ENCODE measurements at regions not wholly inside any gene's neighbourhood (a gene's known extent, or its start where the extent isn't known, plus 50 kb on each side); places are given as distances from the start of the nearest gene placed in this dataset.

DNA sequence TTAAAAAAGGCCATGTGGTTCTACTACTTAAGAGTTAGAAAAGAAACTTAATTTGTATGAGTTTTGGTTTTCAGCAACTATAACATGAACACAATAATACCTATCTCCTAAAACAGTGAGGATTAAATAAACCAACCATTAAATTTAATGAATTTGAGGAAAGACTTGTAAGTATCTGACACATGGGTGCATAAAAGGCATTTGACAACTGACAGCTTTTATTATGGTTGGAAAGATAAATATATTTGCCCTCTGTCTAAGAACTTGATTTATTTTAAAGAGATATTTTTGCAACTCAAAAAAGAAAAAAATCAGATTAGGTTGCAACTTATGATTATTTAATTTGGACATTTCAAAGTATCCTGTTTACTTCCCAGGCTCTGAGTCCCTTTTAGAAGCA lies 217.9 kb upstream of the EEA1 start:
- no TSS peak for BruUV-seq (replicated peaks)
- Histone ChIP-seq H3K27ac (ENCODE audit: low read depth, low read length, poor library complexity, severe bottlenecking) (no peak overlapping the region), H3K36me3 (ENCODE audit: insufficient read depth, low read length, poor library complexity, severe bottlenecking) (no peaks in the 10 kb centered on the region), H3K4me3 (ENCODE audit: low read depth, low read length, poor library complexity, severe bottlenecking) (no peak overlapping the region), H3K9me3 (ENCODE audit: low read depth, low read length, poor library complexity, severe bottlenecking) (no peaks in the 10 kb centered on the region), H3K27me3 (replicated peaks; ENCODE audit: insufficient read depth, low read depth, low read length, poor library complexity) (no peaks in the 10 kb centered on the region), H3K4me1 (ENCODE audit: insufficient read depth, low read length, poor library complexity, severe bottlenecking) (peaks cover 29% of the 10 kb centered on the region)
- no peak for DNase-seq (ENCODE audit: low spot score)
- intact Hi-C loops (cut with micrococcal nuclease; ENCODE audit: unreplicated experiment) = no loop called here
- no peak for TF ChIP-seq EZH2 (IDR thresholded peaks at IDR 0.05; ENCODE audit: borderline replicate concordance, low read depth, low read length, poor library complexity, severe bottlenecking)
- TF ChIP-seq, protein P1, sequence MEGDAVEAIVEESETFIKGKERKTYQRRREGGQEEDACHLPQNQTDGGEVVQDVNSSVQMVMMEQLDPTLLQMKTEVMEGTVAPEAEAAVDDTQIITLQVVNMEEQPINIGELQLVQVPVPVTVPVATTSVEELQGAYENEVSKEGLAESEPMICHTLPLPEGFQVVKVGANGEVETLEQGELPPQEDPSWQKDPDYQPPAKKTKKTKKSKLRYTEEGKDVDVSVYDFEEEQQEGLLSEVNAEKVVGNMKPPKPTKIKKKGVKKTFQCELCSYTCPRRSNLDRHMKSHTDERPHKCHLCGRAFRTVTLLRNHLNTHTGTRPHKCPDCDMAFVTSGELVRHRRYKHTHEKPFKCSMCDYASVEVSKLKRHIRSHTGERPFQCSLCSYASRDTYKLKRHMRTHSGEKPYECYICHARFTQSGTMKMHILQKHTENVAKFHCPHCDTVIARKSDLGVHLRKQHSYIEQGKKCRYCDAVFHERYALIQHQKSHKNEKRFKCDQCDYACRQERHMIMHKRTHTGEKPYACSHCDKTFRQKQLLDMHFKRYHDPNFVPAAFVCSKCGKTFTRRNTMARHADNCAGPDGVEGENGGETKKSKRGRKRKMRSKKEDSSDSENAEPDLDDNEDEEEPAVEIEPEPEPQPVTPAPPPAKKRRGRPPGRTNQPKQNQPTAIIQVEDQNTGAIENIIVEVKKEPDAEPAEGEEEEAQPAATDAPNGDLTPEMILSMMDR (conservative IDR thresholded peaks at IDR 0.05; ENCODE audit: low read depth, low read length) = no peak
- CTCF ChIA-PET = interaction anchor here (0.5 kb wide), 1 partner anchor 31 kb away, joined by 5 read pairs; no protein-coding TSS in a partner anchor
- POLR2A ChIA-PET (ENCODE audit: low non-redundant PET) = no interaction called here

GRCh38 chr12:93148412-93148811 lies 219.3 kb upstream of the EEA1 start:
- Histone ChIP-seq H3K4me1 (ENCODE audit: insufficient read depth, low read length, poor library complexity, severe bottlenecking) (peaks cover 26% of the 10 kb centered on the region), H3K27me3 (replicated peaks; ENCODE audit: insufficient read depth, low read depth, low read length, poor library complexity) (no peaks in the 10 kb centered on the region), H3K27ac (ENCODE audit: low read depth, low read length, poor library complexity, severe bottlenecking) (no peak overlapping the region), H3K4me3 (ENCODE audit: low read depth, low read length, poor library complexity, severe bottlenecking) (no peak overlapping the region), H3K9me3 (ENCODE audit: low read depth, low read length, poor library complexity, severe bottlenecking) (no peaks in the 10 kb centered on the region), H3K36me3 (ENCODE audit: insufficient read depth, low read length, poor library complexity, severe bottlenecking) (no peaks in the 10 kb centered on the region)
- no peak for DNase-seq (ENCODE audit: low spot score)
- intact Hi-C loops (cut with micrococcal nuclease; ENCODE audit: unreplicated experiment) = no loop called here
- CTCF ChIA-PET = no interaction called here
- BruUV-seq (replicated peaks) = no TSS peak
- no peak for TF ChIP-seq EZH2 (IDR thresholded peaks at IDR 0.05; ENCODE audit: borderline replicate concordance, low read depth, low read length, poor library complexity, severe bottlenecking)
- TF ChIP-seq, protein P1 (conservative IDR thresholded peaks at IDR 0.05; ENCODE audit: low read depth, low read length) = no peak
- POLR2A ChIA-PET (ENCODE audit: low non-redundant PET) = no interaction called here

- Histone ChIP-seq H3K27ac (ENCODE audit: low read depth, low read length, poor library complexity, severe bottlenecking) (no peak overlapping the region), H3K36me3 (ENCODE audit: insufficient read depth, low read length, poor library complexity, severe bottlenecking) (no peaks in the 10 kb centered on the region), H3K9me3 (ENCODE audit: low read depth, low read length, poor library complexity, severe bottlenecking) (no peaks in the 10 kb centered on the region), H3K27me3 (replicated peaks; ENCODE audit: insufficient read depth, low read depth, low read length, poor library complexity) (no peaks in the 10 kb centered on the region), H3K4me1 (ENCODE audit: insufficient read depth, low read length, poor library complexity, severe bottlenecking) (peaks cover 18% of the 10 kb centered on the region), H3K4me3 (ENCODE audit: low read depth, low read length, poor library complexity, severe bottlenecking) (no peak overlapping the region)
- POLR2A ChIA-PET (ENCODE audit: low non-redundant PET) = no interaction called here
- TF ChIP-seq, protein P1 (conservative IDR thresholded peaks at IDR 0.05; ENCODE audit: low read depth, low read length) = no peak
- TF ChIP-seq EZH2 (IDR thresholded peaks at IDR 0.05; ENCODE audit: borderline replicate concordance, low read depth, low read length, poor library complexity, severe bottlenecking) = no peak
- no peak for DNase-seq (ENCODE audit: low spot score)
- BruUV-seq (replicated peaks) = no TSS peak
- intact Hi-C loops (cut with micrococcal nuclease; ENCODE audit: unreplicated experiment) = no loop called here
- CTCF ChIA-PET = no interaction called here
Observed at GRCh38 chr12:93149229-93149628, 220.1 kb upstream of the EEA1 start.
